ENCODE measurements at regions not wholly inside any gene's neighbourhood (a gene's known extent, or its start where the extent isn't known, plus 50 kb on each side); places are given as distances from the start of the nearest gene placed in this dataset.
A peak's percentile ranks its signal among the peaks of the same experiment; 100 is the strongest.
"Not testable (repeated sequence)": the region's sequence is repeated elsewhere in the genome, so short reads cannot be mapped to it uniquely, and the experiment has no call there.

DNA sequence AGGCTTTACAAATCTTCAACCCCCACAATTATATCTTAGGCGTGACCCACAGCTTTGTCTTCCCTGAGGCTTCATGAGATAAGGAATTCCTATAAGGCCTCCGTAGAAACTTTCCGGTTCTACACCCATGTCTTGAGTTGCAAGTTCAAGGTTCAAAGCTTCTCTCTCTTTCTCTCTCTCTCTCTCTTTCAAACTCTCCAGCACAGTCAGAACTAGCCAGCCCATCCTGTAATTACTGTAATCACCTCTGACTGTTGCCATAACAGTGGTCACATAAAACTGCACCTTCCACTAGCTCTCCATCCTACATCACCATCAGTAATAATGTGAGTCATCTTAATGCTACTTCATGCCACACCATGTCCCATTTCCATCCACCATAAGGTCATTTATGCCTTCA, 90.0 kb upstream of the NFASC start:
- no peak for DNase-seq

DNA sequence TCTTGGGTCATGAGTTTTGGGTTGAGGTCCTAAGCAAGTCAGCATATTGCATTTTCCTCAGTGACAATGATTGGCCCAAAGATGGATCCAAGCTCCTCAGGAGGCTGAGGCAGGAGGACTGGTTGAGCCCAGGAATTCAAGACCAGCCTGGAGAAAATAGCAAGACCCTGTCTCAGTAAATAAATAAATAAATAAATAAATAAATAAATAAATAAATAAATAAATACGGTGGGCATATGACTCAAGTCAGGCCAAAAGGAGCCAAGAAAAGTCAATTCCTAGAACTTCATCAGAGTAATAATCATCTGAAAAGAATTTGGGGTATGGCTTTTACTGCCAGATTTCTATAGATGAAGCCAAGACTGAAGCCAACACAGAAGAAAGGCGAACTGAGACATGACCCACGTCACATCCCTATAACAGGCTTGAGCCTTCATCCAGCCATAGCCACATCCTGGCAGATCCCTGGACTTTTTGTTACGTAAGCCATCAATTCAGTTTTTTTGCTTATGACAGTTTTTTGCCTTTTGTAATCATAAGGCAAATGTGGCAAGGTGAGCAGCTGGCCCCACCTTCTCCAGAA, 88.5 kb upstream of the NFASC start:
- DNase-seq = no peak

DNA sequence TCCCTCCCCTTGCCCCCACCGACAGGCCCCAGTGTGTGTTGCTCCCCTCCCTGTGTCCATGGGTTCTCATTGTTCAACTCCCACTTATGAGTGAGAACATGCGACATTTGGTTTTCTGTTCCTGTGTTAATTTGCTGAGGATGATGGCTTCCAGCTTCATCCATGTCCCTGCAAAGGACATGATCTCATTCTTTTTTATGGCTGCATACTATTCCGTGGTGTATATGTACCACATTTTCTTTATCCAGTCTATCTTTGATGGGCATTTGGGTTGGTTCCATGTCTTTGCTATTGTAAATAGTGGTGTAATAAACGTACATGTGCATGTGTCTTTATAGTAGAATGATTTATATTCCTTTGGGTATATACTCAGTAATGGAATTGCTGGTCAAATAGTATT, 85.6 kb upstream of the NFASC start:
- not testable (repeated sequence) for DNase-seq

DNA sequence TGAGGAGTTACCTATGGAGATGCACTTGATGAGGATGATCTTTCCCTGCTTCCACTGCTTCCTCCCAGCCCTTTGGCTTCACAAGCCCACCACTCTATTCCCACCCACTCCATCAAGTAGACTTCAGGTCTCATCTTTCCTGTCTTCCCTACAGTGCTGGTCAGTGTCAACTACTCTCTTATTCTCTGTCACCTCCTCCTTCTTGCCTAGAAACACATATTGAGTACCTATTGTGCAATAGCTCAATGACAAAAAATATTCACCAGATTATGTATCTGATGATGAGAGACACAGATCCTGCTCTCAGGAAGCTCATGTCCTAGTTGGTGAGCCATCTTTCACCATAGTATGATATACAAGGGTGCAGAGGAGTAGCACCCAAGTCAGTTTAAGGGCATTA, 82.2 kb upstream of the NFASC start:
- DNase-seq = no peak

DNA sequence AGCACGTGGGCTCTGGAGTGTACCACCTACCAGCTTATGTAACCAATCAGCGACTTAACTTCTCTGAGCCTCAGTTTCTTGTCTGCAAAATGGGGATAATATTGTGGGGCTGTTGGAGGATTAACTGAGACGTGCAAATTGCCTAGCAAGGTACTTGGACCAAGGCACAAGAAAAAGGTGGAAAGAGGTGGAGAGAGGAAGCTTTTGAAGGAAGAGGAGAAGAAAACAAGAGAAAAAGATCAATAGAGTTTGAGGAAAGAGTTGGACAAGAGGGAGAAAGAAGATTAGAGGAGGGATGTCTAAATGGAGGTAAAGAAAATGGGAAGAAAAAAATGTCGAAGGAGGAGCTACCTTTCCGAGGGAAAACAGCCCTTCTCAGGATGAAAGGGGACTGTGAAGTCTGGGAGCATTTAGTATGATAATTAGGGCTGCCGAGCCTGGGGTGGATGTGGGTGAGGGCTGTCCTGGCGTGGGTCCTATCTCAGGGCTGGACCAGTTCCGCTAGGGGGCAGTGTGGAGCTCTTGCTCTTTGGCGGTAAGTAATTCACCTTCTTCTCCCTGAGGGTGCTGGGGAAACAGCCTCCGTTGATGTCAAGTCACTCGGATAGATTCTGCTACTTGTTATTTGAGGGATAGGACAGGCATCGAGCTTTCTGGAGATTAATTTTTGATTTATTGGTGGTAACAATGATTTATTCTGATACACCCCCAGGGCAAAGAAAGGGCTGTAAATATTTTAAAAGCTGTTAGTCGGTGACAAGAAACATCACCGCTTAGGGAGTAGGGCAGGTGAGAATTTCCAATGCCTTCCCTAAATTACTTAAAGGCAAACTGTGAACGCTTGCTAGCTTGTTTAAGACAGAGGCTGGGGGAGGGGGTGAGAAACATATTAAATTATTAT, 79.0 kb upstream of the NFASC start:
- DNase-seq = peak in 31 of 56 donors; percentile 2 to 69 (median 10)

DNA sequence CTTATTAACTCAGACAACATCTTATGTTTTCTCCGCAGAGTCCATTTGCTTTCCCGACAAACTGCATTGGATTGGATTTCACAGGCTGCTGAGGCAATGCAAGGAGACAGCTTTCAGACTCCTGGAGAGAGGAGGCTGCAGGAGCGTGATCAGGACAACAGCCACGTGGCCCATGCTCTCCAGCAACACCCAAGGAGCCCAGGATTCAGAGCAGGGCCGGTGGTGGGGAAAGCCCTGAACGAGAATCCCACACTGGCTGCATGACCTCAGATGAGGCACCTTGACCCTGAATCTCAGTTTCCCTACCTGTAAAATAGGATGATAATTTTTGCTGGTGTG, 78.3 kb upstream of the NFASC start:
- DNase-seq = no peak

DNA sequence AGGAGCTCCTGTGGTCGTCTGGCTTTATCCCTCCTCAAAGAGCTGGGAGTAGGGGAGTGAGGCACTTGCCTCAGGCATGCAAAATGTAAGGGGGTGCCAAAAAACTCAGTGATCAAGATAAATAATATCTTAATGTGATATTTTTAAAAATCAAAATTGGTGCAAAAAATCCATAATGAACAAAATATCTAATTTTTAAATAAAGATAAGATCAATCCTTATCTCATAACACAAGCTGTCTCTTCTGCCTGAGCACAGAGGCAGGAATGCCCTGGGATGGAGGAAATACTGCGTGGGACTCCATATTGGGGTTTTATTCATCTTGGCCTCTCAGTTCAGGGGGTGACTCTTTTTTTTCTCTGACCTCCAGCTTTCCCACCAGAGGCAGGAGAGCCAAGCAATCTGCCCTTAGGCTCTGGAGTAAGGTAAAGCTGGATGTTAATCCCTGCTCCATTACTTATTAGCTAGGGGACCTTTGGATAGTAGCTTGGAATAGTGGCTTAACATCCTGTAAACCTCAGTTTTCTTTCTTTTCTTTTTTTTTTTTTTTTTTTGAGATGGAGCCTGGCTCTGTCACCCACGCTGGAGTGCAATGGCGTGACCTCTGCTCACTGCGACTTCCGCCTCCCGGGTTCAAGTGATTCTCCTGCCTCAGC, 77.3 kb upstream of the NFASC start:
- DNase-seq = no peak

DNA sequence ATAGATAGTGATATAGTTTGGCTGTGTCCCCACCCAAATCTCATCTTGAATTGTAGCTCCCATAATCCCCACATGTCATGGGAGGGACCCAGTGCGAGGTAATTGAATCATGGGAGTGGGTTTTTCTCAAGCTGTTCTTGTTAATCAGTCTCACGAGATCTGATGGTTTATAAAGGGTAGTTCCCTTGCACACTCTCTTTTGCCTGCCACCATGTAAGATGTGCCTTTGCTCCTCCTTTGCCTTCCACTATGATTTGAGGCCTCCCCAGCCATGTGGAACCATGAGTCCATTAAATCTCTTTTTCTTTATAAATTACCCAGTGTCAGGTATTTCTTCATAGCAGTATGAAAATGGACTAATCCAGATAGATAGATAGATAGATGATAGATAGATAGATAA, 73.8 kb upstream of the NFASC start:
- not testable (repeated sequence) for DNase-seq

DNA sequence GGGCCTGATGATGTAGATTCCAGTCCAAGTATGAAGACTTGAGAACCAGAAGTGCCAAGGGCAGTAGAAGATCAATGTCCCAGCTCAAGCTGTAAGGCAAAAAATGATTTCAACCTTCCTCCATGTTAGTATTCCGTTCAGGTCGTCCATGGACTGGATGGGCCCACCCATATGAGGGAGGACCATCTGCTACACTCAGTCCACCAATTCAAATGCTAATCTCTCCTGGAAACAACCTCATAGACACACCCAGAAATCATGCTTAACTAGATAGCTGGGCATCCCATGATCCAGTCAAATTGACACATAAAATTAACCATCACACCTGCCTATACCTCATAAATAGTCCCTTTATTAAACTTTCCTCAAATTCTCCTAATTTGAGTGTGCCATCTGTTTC, 73.3 kb upstream of the NFASC start:
- no peak for DNase-seq

DNA sequence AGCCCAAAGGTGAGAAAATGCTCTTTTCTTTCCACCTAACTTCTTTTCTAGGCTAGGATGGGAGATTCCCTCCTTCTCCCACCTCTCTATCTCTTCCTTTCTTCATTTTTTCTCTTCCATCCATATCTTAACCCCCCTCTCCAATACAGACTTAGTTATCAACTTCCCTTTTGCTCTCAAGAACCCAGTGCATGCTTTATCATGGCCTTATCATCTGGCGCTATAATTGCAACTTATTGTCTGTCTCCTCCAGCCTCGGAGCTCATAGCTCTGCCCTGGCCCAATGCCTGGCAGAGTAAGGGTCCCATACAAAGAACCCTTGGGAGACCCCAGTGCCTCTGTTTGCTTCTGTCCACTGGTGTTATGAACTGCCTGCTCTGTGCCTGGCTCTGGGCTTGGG, 71.0 kb upstream of the NFASC start:
- DNase-seq = no peak

DNA sequence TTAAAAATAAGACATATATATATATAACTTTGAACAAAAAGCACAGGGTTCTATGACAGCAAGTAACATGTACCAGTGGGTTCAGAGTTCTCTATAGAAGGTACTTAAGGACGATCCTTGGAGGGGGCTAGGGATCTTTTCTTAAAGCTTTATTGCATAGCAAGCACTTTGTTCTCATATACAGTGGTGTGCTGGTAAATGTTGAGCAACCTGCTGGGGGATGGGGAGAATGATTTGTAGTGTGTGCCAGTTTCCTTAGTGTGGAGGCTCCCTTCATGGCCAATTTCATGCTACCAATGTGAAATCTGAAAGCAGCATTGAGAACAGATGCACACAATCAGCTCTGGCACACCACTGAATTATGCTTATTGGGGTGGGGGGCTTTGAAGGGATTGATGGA, 69.5 kb upstream of the NFASC start:
- DNase-seq = no peak

DNA sequence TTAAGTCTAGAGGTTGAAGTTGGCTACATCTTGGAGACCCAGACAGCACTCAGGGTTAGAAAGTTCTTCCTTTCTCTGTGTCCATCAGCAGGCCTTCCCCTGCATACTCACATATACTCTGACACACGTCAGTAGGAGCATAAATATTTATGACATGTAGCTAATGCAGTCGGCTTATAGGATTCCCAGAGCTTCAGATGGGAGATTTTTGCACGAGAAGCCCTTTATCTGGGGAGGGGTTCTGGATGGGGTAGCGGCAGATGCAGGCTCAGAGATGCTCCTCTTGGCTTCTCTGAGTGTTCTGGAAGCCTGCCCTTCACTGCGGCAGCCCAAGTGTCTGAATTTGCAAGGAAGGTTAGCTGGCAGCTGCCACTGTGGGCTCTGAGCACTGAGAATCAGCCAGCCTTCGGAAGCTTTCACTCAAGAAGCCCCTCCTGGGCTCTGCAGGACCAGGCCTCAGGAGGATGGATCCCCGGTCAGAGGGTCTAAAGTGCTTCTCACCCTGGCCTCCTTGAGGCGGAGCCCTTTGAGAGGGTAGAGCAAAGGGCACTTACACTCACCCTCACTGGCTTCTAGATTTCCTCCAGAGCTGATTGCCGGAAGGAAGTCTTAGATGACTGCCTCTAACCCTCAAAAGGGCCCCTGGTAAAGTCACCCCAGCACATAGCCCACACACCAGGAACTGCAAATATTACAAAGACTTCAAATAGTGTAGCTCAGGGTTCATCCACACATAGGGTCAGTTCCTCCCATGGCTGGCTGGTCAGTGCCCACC, 68.1 kb upstream of the NFASC start:
- DNase-seq = no peak

DNA sequence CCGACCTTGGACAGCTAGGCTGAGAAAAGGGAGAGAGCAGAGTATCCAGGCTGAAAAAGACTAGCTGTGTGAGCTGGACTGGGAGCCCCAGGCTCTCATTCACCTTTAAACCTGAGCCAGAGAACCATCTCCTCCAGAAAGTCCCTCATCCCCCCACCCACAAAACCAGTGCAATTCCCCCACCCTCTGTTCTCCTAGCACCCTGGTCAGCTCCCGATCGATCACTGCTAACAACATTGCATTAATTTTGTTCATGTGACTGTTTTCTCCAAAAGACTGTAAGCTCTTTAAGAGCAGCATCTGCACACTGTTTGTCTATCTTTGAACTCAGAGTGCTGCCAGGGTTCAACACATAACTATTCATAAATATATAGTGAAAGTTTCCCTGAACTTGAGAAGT, 67.1 kb upstream of the NFASC start:
- no peak for DNase-seq

DNA sequence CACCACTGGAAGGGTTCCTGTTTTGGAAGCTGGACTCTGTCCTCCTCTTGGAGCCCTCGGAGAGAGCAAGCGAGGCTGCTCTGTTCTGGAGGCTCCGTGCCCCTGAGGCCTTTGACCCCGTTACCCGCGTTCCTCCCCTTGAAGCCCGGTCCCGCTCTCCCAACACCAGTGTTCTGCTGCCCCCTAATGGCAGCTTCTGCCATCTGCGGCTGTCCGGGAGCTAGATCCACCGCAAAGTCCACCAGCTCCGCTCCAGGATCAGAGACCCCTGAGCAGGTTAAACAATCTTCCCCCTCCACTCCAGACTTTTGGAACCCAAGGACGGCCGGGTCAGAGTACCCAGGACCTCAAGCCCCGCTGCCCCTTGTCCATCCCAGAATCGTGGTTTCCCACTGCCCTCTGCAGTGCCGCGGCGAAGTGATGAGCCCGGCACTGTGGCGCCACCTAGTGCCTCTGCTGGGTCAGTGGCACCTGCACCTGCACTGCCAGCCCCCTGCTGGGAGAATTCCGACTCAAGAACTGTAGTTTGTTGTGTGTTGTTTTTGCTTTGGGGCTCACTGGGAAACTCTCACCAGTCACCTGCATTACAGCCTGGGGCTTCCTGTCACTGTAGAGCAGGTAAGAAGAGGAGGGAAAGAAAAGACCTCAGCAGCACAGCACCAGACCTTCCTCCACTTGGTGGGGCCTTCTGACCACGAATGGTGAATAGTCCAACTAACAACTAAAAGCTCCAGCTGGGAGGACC, 63.5 kb upstream of the NFASC start:
- peak in 55 of 56 donors; percentile 17 to 91 (median 80) for DNase-seq

DNA sequence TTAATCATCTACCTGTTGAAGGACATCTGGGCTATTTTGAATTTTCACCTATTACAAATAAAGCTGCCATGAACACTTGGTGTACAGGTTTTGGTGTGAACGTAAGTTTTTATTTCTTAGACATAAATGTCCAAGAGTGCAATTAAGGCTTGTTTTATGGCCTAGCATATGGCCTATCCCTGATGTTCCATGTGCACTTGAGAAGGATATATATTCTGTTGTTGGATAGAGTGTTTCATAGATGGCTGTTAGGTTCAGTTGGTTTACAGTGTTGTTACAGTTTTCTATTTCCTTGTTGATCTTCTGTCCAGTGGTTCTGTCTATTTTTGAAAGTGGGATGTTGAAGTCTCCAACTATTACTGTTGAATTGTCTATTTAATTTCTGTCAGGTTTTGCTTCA, 61.2 kb upstream of the NFASC start:
- no peak for DNase-seq

DNA sequence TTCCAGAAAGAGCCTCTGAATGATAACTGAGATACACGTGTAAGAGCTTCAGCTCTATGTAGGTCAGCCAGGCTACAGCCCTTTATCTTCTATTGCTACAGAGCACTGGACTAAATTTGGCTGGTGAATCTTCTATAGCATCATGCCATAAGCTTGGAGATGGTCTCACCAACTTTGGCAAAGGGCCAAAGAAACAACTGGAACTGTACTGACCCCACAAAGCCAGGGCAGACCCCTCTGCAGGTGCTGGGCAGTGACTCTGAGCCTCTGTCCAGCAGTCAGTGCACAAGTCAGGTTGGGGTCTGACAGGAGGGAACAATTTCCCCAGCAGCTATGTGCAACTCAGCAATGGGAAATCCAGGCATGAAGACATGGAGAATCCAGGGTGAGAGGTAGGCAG, 57.8 kb upstream of the NFASC start:
- no peak for DNase-seq

DNA sequence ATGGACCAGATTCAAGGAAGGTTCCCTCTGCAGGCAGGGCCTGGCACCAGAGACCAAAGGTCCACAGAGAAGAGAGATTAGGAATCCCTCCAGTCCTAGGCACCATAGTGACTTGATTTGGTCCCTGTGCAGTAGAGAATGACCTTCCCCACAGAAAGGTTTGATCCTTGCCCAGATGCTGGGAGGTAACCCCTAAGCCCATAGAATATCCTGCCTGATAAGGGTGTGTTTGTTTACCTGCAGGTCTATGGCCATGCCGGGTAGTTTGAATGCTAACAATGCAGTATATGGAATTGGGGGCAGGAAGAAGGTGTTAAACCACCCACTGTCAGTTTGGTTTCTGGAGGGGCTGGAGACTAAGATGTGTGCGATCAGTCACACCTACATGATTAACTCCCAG, 57.1 kb upstream of the NFASC start:
- DNase-seq = no peak

DNA sequence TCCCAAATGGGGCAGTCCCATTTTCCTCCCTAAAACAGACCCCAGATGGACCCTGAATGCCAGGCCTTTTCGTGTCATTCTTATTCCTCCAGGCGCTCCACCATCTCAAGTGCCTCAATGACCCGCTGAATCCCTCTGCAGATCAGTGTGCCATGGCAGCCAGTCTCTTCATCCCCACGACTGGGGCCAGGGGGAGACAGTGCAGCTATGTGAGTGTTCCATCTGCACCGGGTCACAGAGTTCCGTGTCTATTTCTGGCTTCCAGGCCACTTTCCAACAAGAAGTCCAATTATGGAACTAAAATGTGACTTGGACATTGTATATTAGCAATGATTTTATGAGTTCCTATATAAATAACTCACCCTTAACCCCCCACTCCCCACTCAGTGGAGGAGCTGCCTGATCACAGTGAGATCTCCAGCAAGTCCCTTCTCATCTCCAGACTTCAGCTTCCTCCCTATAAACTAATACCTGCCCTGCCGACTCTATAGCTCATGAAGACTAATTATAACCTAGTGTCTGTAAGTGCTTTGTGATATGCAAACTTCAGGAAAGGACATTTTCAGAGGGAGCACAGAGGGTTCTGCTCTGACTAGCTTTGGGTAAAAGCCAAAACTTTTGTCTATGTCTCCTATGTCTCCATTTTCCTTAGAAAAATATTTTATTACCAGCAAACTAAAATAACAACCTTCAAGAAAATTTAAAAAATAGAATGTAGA, 56.3 kb upstream of the NFASC start:
- DNase-seq = no peak

DNA sequence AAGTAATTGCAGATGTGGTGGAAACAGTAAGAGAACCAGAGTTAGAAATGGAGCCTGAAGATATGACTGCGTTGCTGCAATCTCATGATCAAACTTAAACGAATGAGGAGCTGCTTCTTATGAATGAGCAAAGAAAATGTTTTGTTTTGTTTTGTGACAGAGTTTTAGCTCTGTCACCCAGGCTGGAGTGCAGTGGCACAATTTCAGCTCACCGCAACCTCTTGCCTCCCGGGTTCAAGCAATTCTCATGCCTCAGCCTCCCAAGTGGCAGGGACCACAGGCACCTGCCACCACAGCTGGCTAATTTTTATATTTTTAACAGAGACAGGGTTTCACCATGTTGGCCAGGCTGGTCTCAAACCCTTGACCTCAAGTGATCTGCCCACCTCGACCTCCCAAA, 53.3 kb upstream of the NFASC start:
- DNase-seq = no peak

DNA sequence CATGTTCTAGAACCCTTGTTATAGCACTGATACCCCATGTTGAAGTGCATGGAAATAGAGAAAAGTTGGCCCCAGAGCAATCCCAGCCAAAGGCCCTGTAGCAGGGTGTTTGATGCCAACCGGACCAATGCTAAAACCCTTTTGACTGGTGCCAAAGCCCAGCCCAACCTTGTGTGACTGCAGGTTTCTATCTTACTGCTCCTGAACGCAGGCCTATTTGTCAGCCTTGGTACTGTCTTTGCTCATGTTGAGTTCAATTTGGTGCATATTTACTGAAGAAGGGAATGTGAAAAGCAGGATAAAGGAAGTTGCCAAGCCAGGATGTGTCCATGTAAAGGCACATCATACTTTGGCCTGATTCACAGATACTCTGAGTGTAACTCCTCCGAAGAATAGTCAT, 51.7 kb upstream of the NFASC start:
- no peak for DNase-seq

DNA sequence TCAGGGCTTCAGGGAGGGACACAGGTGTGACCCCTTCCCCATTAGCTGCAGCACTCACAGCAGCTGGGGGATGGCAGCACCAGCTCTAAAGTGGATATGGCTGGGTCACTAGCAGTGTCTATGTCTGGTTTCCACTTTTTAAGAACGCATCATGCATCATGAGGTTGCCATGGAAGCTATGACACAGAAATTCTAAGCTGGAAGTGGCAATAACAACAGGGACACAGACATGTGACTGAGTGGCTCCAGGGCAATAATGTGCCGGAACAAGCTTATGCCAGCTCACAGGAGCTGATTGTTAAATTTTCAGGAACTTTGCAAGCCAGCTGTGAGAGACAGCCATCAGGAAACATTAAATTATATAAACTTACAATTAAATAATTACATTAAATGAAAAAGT, 51.2 kb upstream of the NFASC start:
- peak in 3 of 56 donors; percentile 13 to 22 (median 20) for DNase-seq
